ENCODE measurements at regions not wholly inside any gene's neighbourhood (a gene's known extent, or its start where the extent isn't known, plus 50 kb on each side); places are given as distances from the start of the nearest gene placed in this dataset.

- no peaks in the 10 kb centered on the region for H3K36me3 ChIP-seq (ENCODE audit: insufficient read depth, low read length)
- H3K27ac ChIP-seq (ENCODE audit: low read length): no peak overlapping the region
- H3K27me3 ChIP-seq (ENCODE audit: insufficient read depth, low read depth, low read length): no peaks in the 10 kb centered on the region
- H3K79me2 ChIP-seq (replicated peaks; ENCODE audit: insufficient read depth, low read length): no peaks in the 10 kb centered on the region
- no peaks in the 10 kb centered on the region for H3F3A ChIP-seq (ENCODE audit: insufficient read depth, low read length, poor library complexity, severe bottlenecking)
- H3K4me3 ChIP-seq (ENCODE audit: low read length): no peak overlapping the region
- H3K9ac ChIP-seq (ENCODE audit: low read length): no peak overlapping the region
- H3K4me2 ChIP-seq (ENCODE audit: low read length): no peak overlapping the region
- H2AFZ ChIP-seq (ENCODE audit: low read depth, low read length): no peak overlapping the region
- H3K9me3 ChIP-seq (ENCODE audit: low read length): no peaks in the 10 kb centered on the region
- no peaks in the 10 kb centered on the region for H4K20me1 ChIP-seq (ENCODE audit: insufficient read depth)
- no peaks in the 10 kb centered on the region for H3K9me2 ChIP-seq (ENCODE audit: insufficient read depth, low read length)
- TF ChIP-seq MXI1 (conservative IDR thresholded peaks at IDR 0.05; ENCODE audit: poor library complexity, severe bottlenecking) (no peak), REST (IDR thresholded peaks at IDR 0.05; ENCODE audit: borderline replicate concordance) (no peak), CTCF (IDR thresholded peaks at IDR 0.05; ENCODE audit: poor library complexity, severe bottlenecking) (no peak), RAD21 (conservative IDR thresholded peaks at IDR 0.05) (no peak), EZH2 (IDR thresholded peaks at IDR 0.05; ENCODE audit: borderline replicate concordance, insufficient read depth, low read length, poor library complexity, severe bottlenecking) (no peak), TAF1 (IDR thresholded peaks at IDR 0.05; ENCODE audit: low read depth) (no peak), SMC3 (conservative IDR thresholded peaks at IDR 0.05; ENCODE audit: poor library complexity) (no peak)
Measured at GRCh38 chr5:118761814-118762213, 226.5 kb downstream of the DTWD2 start.

- H4K20me1 ChIP-seq (ENCODE audit: insufficient read depth): no peaks in the 10 kb centered on the region
- no peaks in the 10 kb centered on the region for H3K36me3 ChIP-seq (ENCODE audit: insufficient read depth, low read length)
- H3F3A ChIP-seq (ENCODE audit: insufficient read depth, low read length, poor library complexity, severe bottlenecking): no peaks in the 10 kb centered on the region
- no peak overlapping the region for H3K9ac ChIP-seq (ENCODE audit: low read length)
- TF ChIP-seq POLR2AphosphoS5 (IDR thresholded peaks at IDR 0.05) (no peak), EP300 (conservative IDR thresholded peaks at IDR 0.05; ENCODE audit: poor library complexity, severe bottlenecking) (no peak), EZH2 (IDR thresholded peaks at IDR 0.05; ENCODE audit: borderline replicate concordance, insufficient read depth, low read length, poor library complexity, severe bottlenecking) (no peak)
- H3K9me3 ChIP-seq (ENCODE audit: low read length): no peaks in the 10 kb centered on the region
- no peaks in the 10 kb centered on the region for H3K9me2 ChIP-seq (ENCODE audit: insufficient read depth, low read length)
- no peak overlapping the region for H3K4me3 ChIP-seq (ENCODE audit: low read length)
- H3K27ac ChIP-seq (ENCODE audit: low read length): no peak overlapping the region
- no peaks in the 10 kb centered on the region for H3K27me3 ChIP-seq (ENCODE audit: insufficient read depth, low read depth, low read length)
- H2AFZ ChIP-seq (ENCODE audit: low read depth, low read length): no peak overlapping the region
- no peaks in the 10 kb centered on the region for H3K79me2 ChIP-seq (replicated peaks; ENCODE audit: insufficient read depth, low read length)
- H3K4me2 ChIP-seq (ENCODE audit: low read length): no peak overlapping the region
Measured at GRCh38 chr5:118752969-118753368, 235.4 kb downstream of the DTWD2 start.

- Histone ChIP-seq H3K4me2 (ENCODE audit: low read length) (no peak overlapping the region), H3K27me3 (ENCODE audit: insufficient read depth, low read depth, low read length) (no peaks in the 10 kb centered on the region), H3K9me2 (ENCODE audit: insufficient read depth, low read length) (no peaks in the 10 kb centered on the region), H2AFZ (ENCODE audit: low read depth, low read length) (no peak overlapping the region), H3K9me3 (ENCODE audit: low read length) (no peaks in the 10 kb centered on the region), H3K4me3 (ENCODE audit: low read length) (no peak overlapping the region), H3K27ac (ENCODE audit: low read length) (no peak overlapping the region), H3K9ac (ENCODE audit: low read length) (no peak overlapping the region), H3F3A (ENCODE audit: insufficient read depth, low read length, poor library complexity, severe bottlenecking) (no peaks in the 10 kb centered on the region), H3K79me2 (replicated peaks; ENCODE audit: insufficient read depth, low read length) (no peaks in the 10 kb centered on the region), H3K36me3 (ENCODE audit: insufficient read depth, low read length) (no peaks in the 10 kb centered on the region), H4K20me1 (ENCODE audit: insufficient read depth) (no peaks in the 10 kb centered on the region)
- TF ChIP-seq CTCF (IDR thresholded peaks at IDR 0.05; ENCODE audit: poor library complexity, severe bottlenecking) (no peak), POLR2AphosphoS5 (IDR thresholded peaks at IDR 0.05) (no peak), REST (IDR thresholded peaks at IDR 0.05; ENCODE audit: borderline replicate concordance) (no peak), EP300 (conservative IDR thresholded peaks at IDR 0.05; ENCODE audit: poor library complexity, severe bottlenecking) (no peak), TAF1 (IDR thresholded peaks at IDR 0.05; ENCODE audit: low read depth) (no peak), EZH2 (IDR thresholded peaks at IDR 0.05; ENCODE audit: borderline replicate concordance, insufficient read depth, low read length, poor library complexity, severe bottlenecking) (no peak), RAD21 (conservative IDR thresholded peaks at IDR 0.05) (no peak), MXI1 (conservative IDR thresholded peaks at IDR 0.05; ENCODE audit: poor library complexity, severe bottlenecking) (no peak), SMC3 (conservative IDR thresholded peaks at IDR 0.05; ENCODE audit: poor library complexity) (no peak)
Measured at GRCh38 chr5:118736396-118736795, 252.0 kb downstream of the DTWD2 start.
